Activated T-cell treated with anti-CD3 and anti-CD28 coated beads, Interleukin-2, amount 50 U/mL, for 48 hours (primary cell): ENCODE measurements at regions not wholly inside any gene's neighbourhood (a gene's known extent, or its start where the extent isn't known, plus 50 kb on each side); places are given as distances from the start of the nearest gene placed in this dataset.

ENCODE experiments used
- DNase-seq, 2 experiments: peaks; one replicate each; pipeline ENCODE4 v3.0.0-alpha.2; 2020

DNA sequence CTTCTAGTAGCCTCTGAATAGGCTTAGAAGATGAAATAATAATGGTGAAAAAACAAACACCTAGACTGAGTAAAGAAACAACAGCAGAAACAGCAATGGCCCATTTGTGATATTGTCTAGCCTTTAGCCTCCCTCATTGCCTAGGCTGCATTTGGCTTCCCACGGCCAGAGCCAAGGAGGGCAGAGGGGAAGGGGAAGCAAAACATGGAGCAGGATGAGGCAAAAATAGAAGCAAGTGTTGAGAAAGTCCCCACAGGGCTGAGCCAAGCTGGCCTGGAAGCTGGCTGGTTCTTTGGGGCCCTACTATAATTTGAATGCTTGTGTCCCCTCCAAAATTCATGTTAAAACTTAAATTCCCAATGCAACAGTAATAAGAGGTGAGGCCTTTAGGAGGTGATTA, 60.2 kb upstream of the KSR1 start:
- DNase-seq = no peak

DNA sequence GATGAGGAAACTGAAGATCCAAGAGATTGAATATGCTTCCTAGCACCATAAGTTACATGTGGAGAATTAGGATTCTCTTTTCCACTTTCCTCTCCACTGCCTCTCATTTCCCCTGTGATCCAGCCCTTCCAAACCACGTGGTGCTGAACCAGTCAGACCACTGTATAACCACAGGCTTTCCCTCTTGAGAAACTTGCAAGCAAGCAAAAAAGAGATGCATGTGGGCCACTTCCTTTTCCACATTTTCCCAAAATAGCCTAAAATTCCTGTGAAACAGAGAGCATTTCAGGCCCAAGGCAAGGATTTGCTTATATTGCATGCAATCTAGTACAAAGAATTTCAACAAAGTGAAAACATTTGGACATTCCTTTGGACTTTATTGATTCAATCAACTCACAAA, 59.3 kb upstream of the KSR1 start:
- DNase-seq = no peak

DNA sequence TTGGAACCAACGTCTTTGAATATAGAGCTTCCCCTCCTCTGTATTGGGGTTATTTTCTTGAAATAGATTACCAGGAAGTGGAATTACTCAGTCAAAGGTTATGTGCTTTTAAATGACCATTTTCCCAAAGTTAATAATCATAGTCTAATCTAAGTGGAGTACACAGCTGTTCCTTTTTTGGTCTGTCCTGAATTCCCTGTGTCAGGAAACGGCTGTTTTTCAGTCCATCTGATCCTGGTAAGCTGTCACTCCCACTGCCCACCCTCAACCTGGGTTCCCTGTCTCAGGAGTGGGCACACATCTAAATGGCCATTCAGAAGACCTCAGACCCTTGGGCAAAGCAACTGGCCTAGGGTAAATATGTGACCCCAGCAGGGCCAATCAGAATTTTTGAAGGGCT, 57.6 kb upstream of the KSR1 start:
- DNase-seq = no peak

DNA sequence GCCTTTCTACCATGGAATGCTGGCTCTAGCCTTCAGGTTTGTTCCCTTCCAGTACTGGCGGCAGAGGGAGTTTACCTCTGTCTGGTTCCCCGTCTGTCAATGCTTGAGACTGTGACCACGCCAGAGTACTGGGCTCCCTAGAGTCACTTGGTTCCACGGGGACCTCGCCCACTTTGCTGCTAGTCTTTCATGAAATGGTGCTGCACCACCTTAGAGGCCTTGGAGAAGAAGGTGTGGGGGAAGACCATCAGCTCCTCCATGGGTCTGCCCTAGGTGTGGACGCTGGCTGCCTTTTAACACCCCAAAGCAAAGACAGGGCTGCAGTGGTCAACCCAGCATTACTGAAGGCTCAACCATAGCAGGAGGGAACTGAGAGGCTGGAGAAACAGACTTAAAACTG, 55.3 kb upstream of the KSR1 start:
- peak in 1 of 2 experiments; percentile 0 for DNase-seq

DNA sequence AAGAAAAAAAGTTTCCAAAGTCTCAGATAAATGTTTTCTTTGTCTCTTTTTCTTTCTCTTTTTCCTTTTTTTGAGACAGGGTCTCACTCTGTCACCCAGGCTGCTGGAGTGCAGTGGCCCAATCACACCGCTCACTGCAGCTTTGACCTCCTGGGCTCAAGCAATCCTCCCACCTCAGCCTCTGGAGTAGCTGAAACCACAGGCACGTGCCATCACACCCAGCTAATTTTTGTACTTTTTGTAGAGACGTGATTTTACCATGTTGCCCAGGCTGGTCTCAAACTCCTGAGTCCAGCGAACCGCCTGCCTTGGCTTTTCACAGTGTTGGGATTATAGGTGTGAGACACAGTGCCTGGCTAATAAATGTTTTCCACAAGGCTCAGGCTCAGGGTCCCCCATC, 53.3 kb upstream of the KSR1 start:
- peak in 1 of 2 experiments; percentile 7 for DNase-seq

DNA sequence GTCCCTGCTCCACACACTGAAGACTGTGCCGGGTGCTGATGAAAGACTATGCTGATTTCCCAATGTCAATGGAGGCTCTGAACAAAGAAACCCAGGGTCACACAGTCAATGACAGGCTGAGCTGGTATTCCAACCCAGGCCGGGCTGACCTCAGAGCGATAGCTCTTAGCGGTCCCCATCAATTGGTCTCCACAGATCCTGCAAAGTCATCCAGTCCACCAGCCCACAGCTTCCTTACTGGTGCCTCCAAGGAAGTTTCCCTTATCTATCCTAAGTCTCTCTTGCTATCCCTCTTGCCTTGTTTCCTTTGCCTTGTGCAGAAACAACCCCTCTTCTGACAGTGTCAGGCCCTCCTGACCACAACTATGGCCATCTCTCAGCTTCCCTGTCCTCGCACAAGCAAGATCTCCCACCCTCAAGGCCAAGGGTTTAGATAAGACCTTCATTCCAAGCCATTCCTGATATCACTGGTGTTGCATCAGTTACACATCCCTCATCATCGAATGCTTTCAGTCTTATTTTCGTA, 52.7 kb upstream of the KSR1 start:
- peak in 1 of 2 experiments; percentile 0 for DNase-seq

DNA sequence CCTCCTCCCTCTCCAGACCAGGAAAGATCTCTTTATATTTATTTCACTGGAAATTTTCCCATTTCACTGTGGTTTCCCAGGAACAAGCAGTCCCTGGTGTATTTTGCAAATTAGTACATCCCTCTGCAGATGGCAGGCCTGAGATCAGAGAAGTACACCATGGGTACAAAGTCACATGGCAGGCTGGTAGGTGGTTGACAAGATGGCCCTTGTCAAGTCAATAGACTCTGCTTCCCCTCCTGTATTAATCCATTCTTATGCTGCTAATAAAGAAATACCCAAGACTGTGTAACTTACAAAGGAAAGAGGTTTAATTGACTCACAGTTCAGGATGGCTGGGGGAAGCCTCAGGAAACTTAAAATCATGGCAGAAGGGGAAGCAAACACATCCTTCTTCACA, 51.6 kb upstream of the KSR1 start:
- no peak for DNase-seq
